ENCODE measurements at regions not wholly inside any gene's neighbourhood (a gene's known extent, or its start where the extent isn't known, plus 50 kb on each side); places are given as distances from the start of the nearest gene placed in this dataset.

- DNase-seq (ENCODE audit: low spot score), result no peak
- TF ChIP-seq CTCF (IDR thresholded peaks at IDR 0.05), result no peak
- Histone ChIP-seq H3K27ac (no peak overlapping the region), H3K4me3 (no peak overlapping the region)
These were observed 405.5 kb upstream of the ADAMTS5 start for GRCh38 chr21:27372381-27372780.

- Histone ChIP-seq H3K4me3 (no peak overlapping the region), H3K27ac (no peak overlapping the region)
- DNase-seq (ENCODE audit: low spot score), result no peak
- TF ChIP-seq CTCF (IDR thresholded peaks at IDR 0.05), result no peak
These were observed 405.1 kb upstream of the ADAMTS5 start for GRCh38 chr21:27371975-27372331.

GRCh38 chr21:27371115-27371974 is 404.5 kb upstream of the ADAMTS5 start:
- Histone ChIP-seq H3K4me3 (no peak overlapping the region), H3K27ac (no peak overlapping the region)
- TF ChIP-seq CTCF (IDR thresholded peaks at IDR 0.05), result no peak
- no peak for DNase-seq (ENCODE audit: low spot score)

GRCh38 chr21:27369978-27370571 is 403.2 kb upstream of the ADAMTS5 start:
- DNase-seq (ENCODE audit: low spot score), result no peak
- Histone ChIP-seq H3K4me3 (no peak overlapping the region), H3K27ac (no peak overlapping the region)
- no peak for TF ChIP-seq CTCF (IDR thresholded peaks at IDR 0.05)

- Histone ChIP-seq H3K27ac (no peak overlapping the region), H3K4me3 (no peak overlapping the region)
- TF ChIP-seq CTCF (IDR thresholded peaks at IDR 0.05), result no peak
- no peak for DNase-seq (ENCODE audit: low spot score)
These were observed 402.3 kb upstream of the ADAMTS5 start for GRCh38 chr21:27369234-27369633.

GRCh38 chr21:27366646-27367235 is 399.9 kb upstream of the ADAMTS5 start:
- DNase-seq (ENCODE audit: low spot score), result no peak
- Histone ChIP-seq H3K27ac (no peak overlapping the region), H3K4me3 (no peak overlapping the region)
- TF ChIP-seq CTCF (IDR thresholded peaks at IDR 0.05), result no peak

All from coronary artery (tissue), 2 donors.